Stimulated activated CD8-positive, alpha-beta memory T cell treated with anti-CD3 and anti-CD28 coated beads, Interleukin-15, amount 100 ng/mL, for 4 hours (primary cell): ENCODE measurements at regions not wholly inside any gene's neighbourhood (a gene's known extent, or its start where the extent isn't known, plus 50 kb on each side); places are given as distances from the start of the nearest gene placed in this dataset.
"Not testable (repeated sequence)": the region's sequence is repeated elsewhere in the genome, so short reads cannot be mapped to it uniquely, and the experiment has no call there.

Source experiments
- DNase-seq, 2 donors: peaks; one replicate each; pipeline ENCODE4 v3.0.0-alpha.2; 2020; ENCODE audit warnings: low read depth in 2 of 2

- no peak for DNase-seq
Measured at GRCh38 chr7:94307399-94308048, 87.2 kb upstream of the COL1A2 start.

- no peak for DNase-seq
Measured at GRCh38 chr7:94311515-94311914, 83.2 kb upstream of the COL1A2 start.

GRCh38 chr7:94313926-94314325 lies 80.8 kb upstream of the COL1A2 start:
- no peak for DNase-seq

GRCh38 chr7:94314413-94315410 lies 80.0 kb upstream of the COL1A2 start:
- DNase-seq, result no peak

GRCh38 chr7:94321138-94321537 lies 73.6 kb upstream of the COL1A2 start:
- not testable (repeated sequence) for DNase-seq

- DNase-seq, result no peak
Measured at GRCh38 chr7:94323844-94324243, 70.9 kb upstream of the COL1A2 start.

GRCh38 chr7:94324380-94325121 lies 70.1 kb upstream of the COL1A2 start:
- no peak for DNase-seq

GRCh38 chr7:94325122-94325475 lies 69.6 kb upstream of the COL1A2 start:
- no peak for DNase-seq

GRCh38 chr7:94330269-94331020 lies 64.2 kb upstream of the COL1A2 start:
- no peak for DNase-seq

- DNase-seq, result no peak
Measured at GRCh38 chr7:94332571-94332970, 62.1 kb upstream of the COL1A2 start.

- DNase-seq, result no peak
Measured at GRCh38 chr7:94333810-94334209, 60.9 kb upstream of the COL1A2 start.

GRCh38 chr7:94335586-94335985 lies 59.1 kb upstream of the COL1A2 start:
- DNase-seq, result no peak

- no peak for DNase-seq
Measured at GRCh38 chr7:94336009-94336408, 58.7 kb upstream of the COL1A2 start.

GRCh38 chr7:94338921-94339371 lies 55.7 kb upstream of the COL1A2 start:
- DNase-seq, result no peak

GRCh38 chr7:94344826-94345225 lies 49.9 kb upstream of the COL1A2 start:
- DNase-seq, result no peak
